A549 (cell line): ENCODE measurements at regions not wholly inside any gene's neighbourhood (a gene's known extent, or its start where the extent isn't known, plus 50 kb on each side); places are given as distances from the start of the nearest gene placed in this dataset.

Experiments used
- ATAC-seq, 2 experiments: fragments of 200-7000 bp in 1 of 2; fragments of >200 bp in 1 of 2; cut with Nextera tagmentation in 1 of 2; cut with Tn5 transposase in 1 of 2; 3 replicates each; pipeline versions ENCODE4 v1.8.0 to v1.9.1; 2018 to 2020; ENCODE audit warnings: mild to moderate bottlenecking in 1 of 2, moderate library complexity in 1 of 2
- CTCF ChIA-PET: fragments of 300-600 bp; sonication (Branson Sonifier 250); formaldehyde crosslinking; extraction: SDS; loops from one replicate; lab custom pipeline; 2021; ENCODE audit warnings: antibody characterized with exemption, inconsistent platforms; lab: Yijun Ruan, JAX
- POLR2A ChIA-PET: fragments of 350-600 bp; formaldehyde crosslinking; extraction: SDS; loops from one replicate; lab custom pipeline; 2021; ENCODE audit warnings: antibody characterized with exemption, inconsistent platforms; lab: Yijun Ruan, JAX
- DNase-seq, 2 experiments: peaks; one replicate each; pipeline versions ENCODE4 v3.0.0 to v3.0.0-alpha.2; 2011 to 2016; ENCODE audit warnings: low read depth in 1 of 2, low spot score in 1 of 2
- FAIRE-seq: peaks from 2 replicates; lab custom pipeline; 2011; peaks lifted over from hg19 to GRCh38; lab: Jason Lieb, UNC
- H3K27ac ChIP-seq, 2 experiments: fragments of >200 bp; sonication (Bioruptor Twin); formaldehyde crosslinking; 3 replicates each; pipeline ENCODE4 v1.5.1; 2016 to 2017
- H3K4me1 ChIP-seq: fragments of >200 bp; sonication (Bioruptor Twin); formaldehyde crosslinking; 3 replicates; pipeline ENCODE4 v1.6.1; 2016
- H3K4me2 ChIP-seq: fragments of >200 bp; sonication (Bioruptor Twin); formaldehyde crosslinking; 3 replicates; pipeline ENCODE4 v1.6.1; 2016
- H3K4me3 ChIP-seq: fragments of >200 bp; sonication (Bioruptor Twin); formaldehyde crosslinking; 3 replicates; pipeline ENCODE4 v1.5.1; 2016
- H3K9me3 ChIP-seq: fragments of >200 bp; sonication (Bioruptor Twin); formaldehyde crosslinking; 3 replicates; pipeline ENCODE4 v1.6.1; 2016
- CBX2 ChIP-seq: fragments of 200-600 bp; sonication (generic); IDR thresholded peaks from 2 replicates; pipeline ENCODE4 v1.6.1; 2016; ENCODE audit warnings: low read depth, mild to moderate bottlenecking, borderline replicate concordance
- FOSB ChIP-seq: fragments of 250-450 bp; sonication (Bioruptor Pico); IDR thresholded peaks from 2 replicates; pipeline ENCODE4 v1.5.0; 2020; ENCODE audit warnings: mild to moderate bottlenecking, moderate library complexity
- HOXB5 ChIP-seq: fragments of 250-450 bp; sonication (Bioruptor Pico); IDR thresholded peaks from 2 replicates; pipeline ENCODE4 v1.5.0; 2020; ENCODE audit warnings: mild to moderate bottlenecking, moderate library complexity
- KDM1A ChIP-seq: fragments of 200-600 bp; sonication (generic); IDR thresholded peaks from 2 replicates; pipeline ENCODE4 v1.6.1; 2016; ENCODE audit warnings: low read depth, mild to moderate bottlenecking
- MAZ ChIP-seq: fragments of 150-350 bp; IDR thresholded peaks from 2 replicates; pipeline ENCODE4 v1.6.1; 2014; ENCODE audit warnings: antibody characterized with exemption, low read depth, low read length, borderline replicate concordance
- NFE2L2 ChIP-seq: fragments of 150-350 bp; conservative IDR thresholded peaks from 2 replicates; pipeline ENCODE4 v1.6.1; 2014; ENCODE audit warnings: low read length
- RCOR1 ChIP-seq: fragments of 150-350 bp; IDR thresholded peaks from 2 replicates; pipeline ENCODE4 v1.6.1; 2014; ENCODE audit warnings: antibody characterized with exemption, low read length, low read depth
- SREBF2 ChIP-seq: fragments of 450-650 bp; IDR thresholded peaks from 2 replicates; pipeline ENCODE4 v1.6.1; 2014; ENCODE audit warnings: mild to moderate bottlenecking, moderate library complexity
- TFCP2L1 ChIP-seq: fragments of 250-450 bp; sonication (Bioruptor Pico); IDR thresholded peaks from 2 replicates; pipeline ENCODE4 v1.5.0; 2021; ENCODE audit warnings: mild to moderate bottlenecking
- WGBS: methylation state at CpG from one replicate; pipeline ENCODE4 v1.1.6; 2017; ENCODE audit errors: missing lambda C conversion rate; 5-methylcytosine and 5-hydroxymethylcytosine counted together
- TF ChIP-seq, protein P1 (sequence below): fragments of 250-450 bp; sonication (Bioruptor Pico); IDR thresholded peaks from 2 replicates; pipeline ENCODE4 v1.5.0; 2021; ENCODE audit warnings: mild to moderate bottlenecking, moderate library complexity, borderline replicate concordance
- TF ChIP-seq, protein P2 (sequence below): fragments of >200 bp; sonication (Bioruptor Twin); formaldehyde crosslinking; IDR thresholded peaks from 3 replicates; pipeline ENCODE4 v1.6.1; 2016
- TF ChIP-seq, protein P3 (sequence below): fragments of 200-600 bp; sonication (generic); IDR thresholded peaks from 2 replicates; pipeline ENCODE4 v1.6.1; 2016; ENCODE audit warnings: antibody characterized with exemption, mild to moderate bottlenecking, moderate library complexity
- TF ChIP-seq, protein P4 (sequence below): fragments of 250-450 bp; sonication (Bioruptor Pico); IDR thresholded peaks from 2 replicates; pipeline ENCODE4 v1.5.0; 2020; ENCODE audit warnings: low read depth, mild to moderate bottlenecking, moderate library complexity
- TF ChIP-seq, protein P5 (sequence below): fragments of 450-650 bp; IDR thresholded peaks from 2 replicates; pipeline ENCODE4 v1.6.1; 2014; ENCODE audit warnings: antibody characterized with exemption

DNA sequence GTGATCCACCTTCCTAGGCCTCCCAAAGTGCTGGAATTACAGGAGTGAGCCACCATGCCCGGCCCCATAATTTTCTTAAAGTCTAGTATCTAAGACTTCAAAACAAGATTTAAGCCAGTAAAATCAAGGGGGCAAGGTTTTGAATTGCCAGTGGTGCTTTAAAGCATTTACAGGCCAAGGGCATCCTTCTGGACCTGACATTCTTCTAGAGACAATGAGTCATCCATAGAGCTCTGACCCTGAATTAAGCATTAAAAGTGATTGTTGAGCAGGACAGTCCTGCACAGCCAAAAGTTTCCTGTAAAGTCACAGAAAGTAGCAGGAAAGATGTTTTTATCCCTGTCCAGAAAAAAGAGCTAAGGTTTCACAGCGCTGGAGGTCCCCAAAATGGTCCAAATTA is 50.9 kb upstream of the ATP12A start:
- H3K9me3 ChIP-seq: no peaks in the 10 kb centered on the region
- no peak overlapping the region for H3K4me3 ChIP-seq
- no peak for TF ChIP-seq SREBF2
- TF ChIP-seq RCOR1: no peak
- no peak for TF ChIP-seq MAZ
- TF ChIP-seq, protein P1, sequence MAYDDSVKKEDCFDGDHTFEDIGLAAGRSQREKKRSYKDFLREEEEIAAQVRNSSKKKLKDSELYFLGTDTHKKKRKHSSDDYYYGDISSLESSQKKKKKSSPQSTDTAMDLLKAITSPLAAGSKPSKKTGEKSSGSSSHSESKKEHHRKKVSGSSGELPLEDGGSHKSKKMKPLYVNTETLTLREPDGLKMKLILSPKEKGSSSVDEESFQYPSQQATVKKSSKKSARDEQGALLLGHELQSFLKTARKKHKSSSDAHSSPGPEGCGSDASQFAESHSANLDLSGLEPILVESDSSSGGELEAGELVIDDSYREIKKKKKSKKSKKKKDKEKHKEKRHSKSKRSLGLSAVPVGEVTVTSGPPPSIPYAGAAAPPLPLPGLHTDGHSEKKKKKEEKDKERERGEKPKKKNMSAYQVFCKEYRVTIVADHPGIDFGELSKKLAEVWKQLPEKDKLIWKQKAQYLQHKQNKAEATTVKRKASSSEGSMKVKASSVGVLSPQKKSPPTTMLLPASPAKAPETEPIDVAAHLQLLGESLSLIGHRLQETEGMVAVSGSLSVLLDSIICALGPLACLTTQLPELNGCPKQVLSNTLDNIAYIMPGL (CRISPR knock-in tag): no peak
- TF ChIP-seq KDM1A: no peak
- no peak for TF ChIP-seq HOXB5
- TF ChIP-seq, protein P2, sequence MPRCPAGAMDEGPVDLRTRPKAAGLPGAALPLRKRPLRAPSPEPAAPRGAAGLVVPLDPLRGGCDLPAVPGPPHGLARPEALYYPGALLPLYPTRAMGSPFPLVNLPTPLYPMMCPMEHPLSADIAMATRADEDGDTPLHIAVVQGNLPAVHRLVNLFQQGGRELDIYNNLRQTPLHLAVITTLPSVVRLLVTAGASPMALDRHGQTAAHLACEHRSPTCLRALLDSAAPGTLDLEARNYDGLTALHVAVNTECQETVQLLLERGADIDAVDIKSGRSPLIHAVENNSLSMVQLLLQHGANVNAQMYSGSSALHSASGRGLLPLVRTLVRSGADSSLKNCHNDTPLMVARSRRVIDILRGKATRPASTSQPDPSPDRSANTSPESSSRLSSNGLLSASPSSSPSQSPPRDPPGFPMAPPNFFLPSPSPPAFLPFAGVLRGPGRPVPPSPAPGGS: no peak
- TF ChIP-seq, protein P3, sequence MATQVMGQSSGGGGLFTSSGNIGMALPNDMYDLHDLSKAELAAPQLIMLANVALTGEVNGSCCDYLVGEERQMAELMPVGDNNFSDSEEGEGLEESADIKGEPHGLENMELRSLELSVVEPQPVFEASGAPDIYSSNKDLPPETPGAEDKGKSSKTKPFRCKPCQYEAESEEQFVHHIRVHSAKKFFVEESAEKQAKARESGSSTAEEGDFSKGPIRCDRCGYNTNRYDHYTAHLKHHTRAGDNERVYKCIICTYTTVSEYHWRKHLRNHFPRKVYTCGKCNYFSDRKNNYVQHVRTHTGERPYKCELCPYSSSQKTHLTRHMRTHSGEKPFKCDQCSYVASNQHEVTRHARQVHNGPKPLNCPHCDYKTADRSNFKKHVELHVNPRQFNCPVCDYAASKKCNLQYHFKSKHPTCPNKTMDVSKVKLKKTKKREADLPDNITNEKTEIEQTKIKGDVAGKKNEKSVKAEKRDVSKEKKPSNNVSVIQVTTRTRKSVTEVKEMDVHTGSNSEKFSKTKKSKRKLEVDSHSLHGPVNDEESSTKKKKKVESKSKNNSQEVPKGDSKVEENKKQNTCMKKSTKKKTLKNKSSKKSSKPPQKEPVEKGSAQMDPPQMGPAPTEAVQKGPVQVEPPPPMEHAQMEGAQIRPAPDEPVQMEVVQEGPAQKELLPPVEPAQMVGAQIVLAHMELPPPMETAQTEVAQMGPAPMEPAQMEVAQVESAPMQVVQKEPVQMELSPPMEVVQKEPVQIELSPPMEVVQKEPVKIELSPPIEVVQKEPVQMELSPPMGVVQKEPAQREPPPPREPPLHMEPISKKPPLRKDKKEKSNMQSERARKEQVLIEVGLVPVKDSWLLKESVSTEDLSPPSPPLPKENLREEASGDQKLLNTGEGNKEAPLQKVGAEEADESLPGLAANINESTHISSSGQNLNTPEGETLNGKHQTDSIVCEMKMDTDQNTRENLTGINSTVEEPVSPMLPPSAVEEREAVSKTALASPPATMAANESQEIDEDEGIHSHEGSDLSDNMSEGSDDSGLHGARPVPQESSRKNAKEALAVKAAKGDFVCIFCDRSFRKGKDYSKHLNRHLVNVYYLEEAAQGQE: no peak
- TF ChIP-seq, protein P4, sequence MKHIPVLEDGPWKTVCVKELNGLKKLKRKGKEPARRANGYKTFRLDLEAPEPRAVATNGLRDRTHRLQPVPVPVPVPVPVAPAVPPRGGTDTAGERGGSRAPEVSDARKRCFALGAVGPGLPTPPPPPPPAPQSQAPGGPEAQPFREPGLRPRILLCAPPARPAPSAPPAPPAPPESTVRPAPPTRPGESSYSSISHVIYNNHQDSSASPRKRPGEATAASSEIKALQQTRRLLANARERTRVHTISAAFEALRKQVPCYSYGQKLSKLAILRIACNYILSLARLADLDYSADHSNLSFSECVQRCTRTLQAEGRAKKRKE (CRISPR knock-in tag): no peak
- no peak for TF ChIP-seq CBX2
- no peak for TF ChIP-seq NFE2L2
- no peak for TF ChIP-seq FOSB (CRISPR knock-in tag)
- TF ChIP-seq, protein P5, sequence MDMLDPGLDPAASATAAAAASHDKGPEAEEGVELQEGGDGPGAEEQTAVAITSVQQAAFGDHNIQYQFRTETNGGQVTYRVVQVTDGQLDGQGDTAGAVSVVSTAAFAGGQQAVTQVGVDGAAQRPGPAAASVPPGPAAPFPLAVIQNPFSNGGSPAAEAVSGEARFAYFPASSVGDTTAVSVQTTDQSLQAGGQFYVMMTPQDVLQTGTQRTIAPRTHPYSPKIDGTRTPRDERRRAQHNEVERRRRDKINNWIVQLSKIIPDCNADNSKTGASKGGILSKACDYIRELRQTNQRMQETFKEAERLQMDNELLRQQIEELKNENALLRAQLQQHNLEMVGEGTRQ: no peak
- H3K27ac ChIP-seq: no peak overlapping the region
- ChIA-PET CTCF (interaction anchor here (1.4 kb wide), 1 partner anchor 14 kb away, joined by 4 read pairs; no protein-coding TSS in a partner anchor), POLR2A (no interaction called here)
- WGBS: 80% methylated on average over 2 of the region's 2 CpGs
- no peak for FAIRE-seq
- no peak overlapping the region for H3K4me2 ChIP-seq
- H3K4me1 ChIP-seq: no peaks in the 10 kb centered on the region
- ATAC-seq: no peak
- DNase-seq: no peak

DNA sequence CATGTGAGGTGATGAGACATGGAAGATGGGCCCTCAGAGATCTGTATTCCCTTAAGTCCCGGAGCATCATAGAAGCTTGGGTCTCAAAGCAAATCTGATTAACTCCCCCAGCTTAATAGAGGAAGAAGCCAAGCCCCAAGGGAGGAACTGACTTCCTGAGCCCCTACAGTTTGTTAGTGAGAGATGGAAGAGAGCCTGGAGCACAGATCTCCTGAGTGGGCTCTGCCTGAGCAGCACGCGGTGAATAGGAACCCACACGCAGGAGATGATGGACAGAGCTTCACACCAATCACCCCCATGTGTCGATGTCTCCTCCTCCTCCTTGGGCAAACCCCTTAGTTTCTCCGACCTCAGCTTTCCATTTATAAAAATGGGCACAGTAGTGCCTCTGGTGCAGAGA is 50.1 kb upstream of the ATP12A start:
- ATAC-seq (no peak), DNase-seq (no peak), FAIRE-seq (no peak)
- Histone ChIP-seq H3K9me3 (no peaks in the 10 kb centered on the region), H3K27ac (no peak overlapping the region), H3K4me2 (no peak overlapping the region), H3K4me3 (no peak overlapping the region), H3K4me1 (no peaks in the 10 kb centered on the region)
- ChIA-PET CTCF (no interaction called here), POLR2A (no interaction called here)
- TF ChIP-seq TFCP2L1 (CRISPR knock-in tag): no peak
- 78% methylated on average over 6 of the region's 6 CpGs for WGBS
